ENCODE measurements at regions not wholly inside any gene's neighbourhood (a gene's known extent, or its start where the extent isn't known, plus 50 kb on each side); places are given as distances from the start of the nearest gene placed in this dataset.

- TF ChIP-seq TOE1 (IDR thresholded peaks at IDR 0.05; ENCODE audit: borderline replicate concordance) (no peak), TOE1 (CRISPR knock-in tag; IDR thresholded peaks at IDR 0.05; ENCODE audit: borderline replicate concordance, low read depth) (no peak), SMARCC2 (IDR thresholded peaks at IDR 0.05; ENCODE audit: low read depth) (no peak), ZNF134 (CRISPR knock-in tag; conservative IDR thresholded peaks at IDR 0.05) (no peak), TBP (optimal IDR thresholded peaks at IDR 0.05; ENCODE audit: low read depth, low read length) (no peak), ZNF174 (CRISPR knock-in tag; IDR thresholded peaks at IDR 0.05) (no peak), TSHZ1 (CRISPR knock-in tag; IDR thresholded peaks at IDR 0.05) (no peak), GTF2B (IDR thresholded peaks at IDR 0.05; ENCODE audit: extremely low read depth, insufficient read length) (no peak), CTCFL (IDR thresholded peaks at IDR 0.05; ENCODE audit: borderline replicate concordance, insufficient read depth, low read depth, low read length, poor library complexity, severe bottlenecking) (no peak), ZBTB9 (CRISPR knock-in tag; IDR thresholded peaks at IDR 0.05) (no peak), CHD4 (IDR thresholded peaks at IDR 0.05; ENCODE audit: insufficient read depth, insufficient replicate concordance, low read depth, low read length, poor library complexity, severe bottlenecking) (no peak), DEAF1 (CRISPR knock-in tag; IDR thresholded peaks at IDR 0.05) (peak; percentile 85), BMI1 (IDR thresholded peaks at IDR 0.05; ENCODE audit: low read length) (no peak), ZNF165 (CRISPR knock-in tag; IDR thresholded peaks at IDR 0.05; ENCODE audit: borderline replicate concordance) (peak; percentile 16; the same call in 1 of the 2 replicates), ZNF830 (CRISPR knock-in tag; IDR thresholded peaks at IDR 0.05) (no peak), CCAR2 (IDR thresholded peaks at IDR 0.05; ENCODE audit: low read depth, low read length) (no peak)
These were observed 171.5 kb upstream of the IRF2BP2 start (continued) for GRCh38 chr1:234781241-234782065.

Data from K562 (cell line).